OCI-LY1 (cell line): ENCODE measurements at regions not wholly inside any gene's neighbourhood (a gene's known extent, or its start where the extent isn't known, plus 50 kb on each side); places are given as distances from the start of the nearest gene placed in this dataset.

Source experiments
- H2AFZ ChIP-seq: fragments of 200-600 bp; sonication (generic), shearing (Covaris generic); 2 replicates; pipeline ENCODE4 v1.6.0; 2014; ENCODE audit warnings: antibody characterized with exemption, mild to moderate bottlenecking, low read length
- H3F3A ChIP-seq: fragments of 200-600 bp; sonication (generic), shearing (Covaris generic); 2 replicates; pipeline ENCODE4 v1.6.0; 2014; ENCODE audit warnings: mild to moderate bottlenecking, antibody characterized with exemption, low read length, moderate library complexity; ENCODE audit not compliant: insufficient read depth
- H3K27ac ChIP-seq: fragments of 200-600 bp; sonication (generic); 2 replicates; pipeline ENCODE4 v1.5.1; 2014; ENCODE audit warnings: low read length, mixed run types, mild to moderate bottlenecking, low read depth; ENCODE audit not compliant: poor library complexity, severe bottlenecking
- H3K27me3 ChIP-seq: fragments of 200-600 bp; sonication (generic); 2 replicates; pipeline ENCODE4 v1.6.0; 2014; ENCODE audit warnings: antibody characterized with exemption, mild to moderate bottlenecking, low read length, moderate library complexity; ENCODE audit not compliant: insufficient read depth
- H3K36me3 ChIP-seq: fragments of 200-600 bp; sonication (generic); 2 replicates; pipeline ENCODE4 v1.6.1; 2014; ENCODE audit warnings: mild to moderate bottlenecking, antibody characterized with exemption, low read length, moderate library complexity, mixed read lengths; ENCODE audit not compliant: insufficient read depth
- H3K4me1 ChIP-seq: fragments of 200-600 bp; sonication (generic); 2 replicates; pipeline ENCODE4 v1.5.1; 2014; ENCODE audit warnings: mild to moderate bottlenecking, low read length, moderate library complexity; ENCODE audit not compliant: insufficient read depth, severe bottlenecking
- H3K4me2 ChIP-seq: fragments of 200-600 bp; sonication (generic), shearing (Covaris generic); 2 replicates; pipeline ENCODE4 v1.6.1; 2014; ENCODE audit warnings: low read length
- H3K4me3 ChIP-seq: fragments of 200-600 bp; sonication (generic); 2 replicates; pipeline ENCODE4 v1.5.1; 2014; ENCODE audit warnings: low read length, low read depth, mild to moderate bottlenecking, mixed read lengths; ENCODE audit not compliant: poor library complexity, severe bottlenecking
- H3K79me2 ChIP-seq: fragments of 200-600 bp; shearing (Covaris generic); 2 replicates; pipeline ENCODE4 v1.6.1; 2016; ENCODE audit warnings: mixed run types, low read length, mixed read lengths; ENCODE audit not compliant: insufficient read depth
- H3K9ac ChIP-seq: fragments of 200-600 bp; sonication (generic), shearing (Covaris generic); 2 replicates; pipeline ENCODE4 v1.6.1; 2014; ENCODE audit warnings: mild to moderate bottlenecking, low read length, mixed read lengths
- H3K9me2 ChIP-seq: fragments of 200-600 bp; sonication (generic), shearing (Covaris generic); 2 replicates; pipeline ENCODE4 v1.6.1; 2014; ENCODE audit warnings: low read depth, mild to moderate bottlenecking, low read length, mixed read lengths
- H3K9me3 ChIP-seq: fragments of 200-600 bp; shearing (Covaris generic); 2 replicates; pipeline ENCODE4 v1.6.1; 2014; ENCODE audit warnings: low read length, mixed read lengths
- H4K20me1 ChIP-seq: fragments of 200-600 bp; sonication (generic), shearing (Covaris generic); 2 replicates; pipeline ENCODE4 v1.6.0; 2016; ENCODE audit warnings: mild to moderate bottlenecking, low read length; ENCODE audit not compliant: insufficient read depth
- EZH2 ChIP-seq: fragments of 200-600 bp; sonication (generic), shearing (Covaris generic); IDR thresholded peaks from 2 replicates; pipeline ENCODE4 v1.8.0; 2017; ENCODE audit warnings: borderline replicate concordance, mixed run types, mild to moderate bottlenecking, antibody characterized with exemption, low read length, moderate library complexity, mixed read lengths
- TF ChIP-seq, protein P1 (sequence below): fragments of 200-600 bp; sonication (generic), shearing (Covaris generic); IDR thresholded peaks from 2 replicates; pipeline ENCODE4 v1.5.1; 2017; ENCODE audit warnings: mild to moderate bottlenecking, antibody characterized with exemption, low read length, moderate library complexity, mixed read lengths

DNA sequence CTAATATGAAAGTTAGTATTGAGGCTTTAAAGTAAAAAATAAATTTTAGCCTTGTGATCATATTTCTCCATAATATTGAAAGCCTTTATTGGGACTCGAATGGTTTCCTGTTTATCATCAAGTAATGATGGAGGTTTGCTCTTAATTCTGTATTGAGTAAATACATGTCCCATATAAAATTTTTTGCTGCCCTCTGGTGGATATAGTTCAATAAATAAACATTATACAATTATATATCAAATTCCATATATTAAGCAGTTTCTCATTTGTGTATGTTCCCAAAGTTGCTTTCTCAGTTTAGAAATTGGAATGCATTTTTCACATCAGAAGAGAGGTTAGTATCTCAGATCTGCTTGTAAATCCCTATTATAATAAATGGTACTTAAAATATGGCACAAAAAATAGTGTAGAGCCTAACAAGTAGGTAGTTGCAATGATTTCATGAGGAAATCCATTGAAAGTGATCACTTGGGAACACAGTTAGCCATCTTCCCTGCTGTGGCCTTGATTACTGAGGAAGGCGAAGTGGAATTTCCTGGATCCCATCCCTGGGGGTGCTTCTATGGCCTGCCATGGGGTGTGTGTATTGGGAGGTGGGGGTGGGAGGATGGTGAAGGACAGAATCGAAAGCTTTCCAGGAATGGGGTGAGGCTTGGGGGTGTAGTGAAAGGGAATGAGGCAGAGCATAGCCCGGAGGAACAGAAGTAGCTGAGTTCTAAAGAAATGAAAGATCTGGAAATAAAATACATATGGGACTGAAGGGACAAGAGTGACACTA lies 84.1 kb upstream of the C21orf91 start:
- Histone ChIP-seq H3K36me3 (no peaks in the 10 kb centered on the region), H3K4me1 (no peaks in the 10 kb centered on the region), H3K27me3 (no peaks in the 10 kb centered on the region), H3K9me2 (no peaks in the 10 kb centered on the region), H3K9ac (no peak overlapping the region), H3K79me2 (no peaks in the 10 kb centered on the region), H3F3A (no peaks in the 10 kb centered on the region), H3K9me3 (no peaks in the 10 kb centered on the region), H3K27ac (no peak overlapping the region), H3K4me2 (no peak overlapping the region), H4K20me1 (no peaks in the 10 kb centered on the region), H2AFZ (no peak overlapping the region), H3K4me3 (no peak overlapping the region)
- TF ChIP-seq EZH2: no peak
- TF ChIP-seq, protein P1, sequence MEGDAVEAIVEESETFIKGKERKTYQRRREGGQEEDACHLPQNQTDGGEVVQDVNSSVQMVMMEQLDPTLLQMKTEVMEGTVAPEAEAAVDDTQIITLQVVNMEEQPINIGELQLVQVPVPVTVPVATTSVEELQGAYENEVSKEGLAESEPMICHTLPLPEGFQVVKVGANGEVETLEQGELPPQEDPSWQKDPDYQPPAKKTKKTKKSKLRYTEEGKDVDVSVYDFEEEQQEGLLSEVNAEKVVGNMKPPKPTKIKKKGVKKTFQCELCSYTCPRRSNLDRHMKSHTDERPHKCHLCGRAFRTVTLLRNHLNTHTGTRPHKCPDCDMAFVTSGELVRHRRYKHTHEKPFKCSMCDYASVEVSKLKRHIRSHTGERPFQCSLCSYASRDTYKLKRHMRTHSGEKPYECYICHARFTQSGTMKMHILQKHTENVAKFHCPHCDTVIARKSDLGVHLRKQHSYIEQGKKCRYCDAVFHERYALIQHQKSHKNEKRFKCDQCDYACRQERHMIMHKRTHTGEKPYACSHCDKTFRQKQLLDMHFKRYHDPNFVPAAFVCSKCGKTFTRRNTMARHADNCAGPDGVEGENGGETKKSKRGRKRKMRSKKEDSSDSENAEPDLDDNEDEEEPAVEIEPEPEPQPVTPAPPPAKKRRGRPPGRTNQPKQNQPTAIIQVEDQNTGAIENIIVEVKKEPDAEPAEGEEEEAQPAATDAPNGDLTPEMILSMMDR: peak; percentile 22; the same call in 1 of the 2 replicates

DNA sequence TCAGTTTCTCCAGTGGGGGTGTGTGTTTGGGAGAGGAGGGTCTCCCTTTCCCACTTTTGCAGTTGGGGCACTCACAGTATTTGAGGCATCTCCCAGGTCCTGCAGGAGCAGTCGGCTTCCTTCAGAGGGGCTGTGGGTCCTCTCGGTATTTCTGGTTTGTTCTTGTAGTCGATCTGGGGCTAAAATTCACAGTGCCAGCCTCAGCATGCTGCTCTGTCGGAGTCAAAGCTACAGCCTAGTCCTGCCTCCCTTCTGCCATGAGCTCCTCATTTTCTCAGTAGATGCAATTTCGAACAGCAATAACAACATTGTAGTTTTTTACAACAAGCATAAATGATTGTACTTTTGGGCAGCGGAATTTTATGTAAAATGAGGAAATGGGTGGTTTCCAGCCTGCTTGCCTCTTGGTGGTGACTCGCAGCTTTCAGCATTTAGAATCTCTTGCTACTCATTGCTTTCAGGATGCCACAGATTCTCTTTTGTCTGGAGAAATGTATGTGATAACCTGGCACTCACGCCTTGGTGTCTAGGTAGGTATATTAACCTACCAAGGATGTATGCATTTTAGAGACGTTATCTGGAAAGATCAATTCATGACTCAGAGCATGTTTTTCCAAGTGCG lies 82.4 kb upstream of the C21orf91 start:
- Histone ChIP-seq H3K9ac (no peak overlapping the region), H2AFZ (no peak overlapping the region)

DNA sequence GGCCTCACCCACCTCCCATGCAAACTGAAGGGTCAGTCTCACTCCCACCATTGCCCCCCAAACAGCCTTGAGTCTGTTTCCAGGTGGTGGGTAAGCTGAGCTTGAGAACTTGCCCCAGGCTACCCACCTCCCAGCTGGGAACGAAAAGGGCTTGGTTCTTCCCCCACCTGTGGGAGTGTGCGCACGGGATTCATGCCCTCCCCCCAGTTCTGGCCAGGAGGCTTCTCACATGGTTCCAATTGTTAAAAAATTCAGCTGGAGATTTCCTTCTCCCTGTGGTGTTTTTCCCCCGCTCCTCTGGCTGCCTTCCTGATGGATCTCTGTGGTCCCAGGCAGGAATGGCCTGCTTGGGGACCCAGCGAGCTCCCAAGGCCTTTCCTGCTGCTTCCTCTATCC lies 81.8 kb upstream of the C21orf91 start:
- H3F3A ChIP-seq: no peaks in the 10 kb centered on the region
- H3K79me2 ChIP-seq: no peaks in the 10 kb centered on the region
- H3K9me3 ChIP-seq: no peaks in the 10 kb centered on the region
- no peaks in the 10 kb centered on the region for H4K20me1 ChIP-seq
- H3K27ac ChIP-seq: no peak overlapping the region
- H3K4me1 ChIP-seq: no peaks in the 10 kb centered on the region
- H3K4me2 ChIP-seq: no peak overlapping the region
- H3K4me3 ChIP-seq: no peak overlapping the region
- H3K36me3 ChIP-seq: no peaks in the 10 kb centered on the region
- no peaks in the 10 kb centered on the region for H3K9me2 ChIP-seq
- no peak overlapping the region for H2AFZ ChIP-seq
- TF ChIP-seq, protein P1: no peak
- TF ChIP-seq EZH2: no peak
- H3K9ac ChIP-seq: no peak overlapping the region
- H3K27me3 ChIP-seq: no peaks in the 10 kb centered on the region

More for the DNA sequence above, 82.4 kb upstream of the C21orf91 start:
- Histone ChIP-seq H3K27me3 (no peaks in the 10 kb centered on the region), H3K27ac (no peak overlapping the region), H3K79me2 (no peaks in the 10 kb centered on the region), H3K9me2 (no peaks in the 10 kb centered on the region), H3F3A (no peaks in the 10 kb centered on the region), H3K4me1 (no peaks in the 10 kb centered on the region), H3K36me3 (no peaks in the 10 kb centered on the region), H4K20me1 (no peaks in the 10 kb centered on the region), H3K9me3 (no peaks in the 10 kb centered on the region), H3K4me3 (no peak overlapping the region), H3K4me2 (no peak overlapping the region)
- no peak for TF ChIP-seq EZH2
- TF ChIP-seq, protein P1: no peak
